ENCODE measurements at regions not wholly inside any gene's neighbourhood (a gene's known extent, or its start where the extent isn't known, plus 50 kb on each side); places are given as distances from the start of the nearest gene placed in this dataset.

GRCh38 chr15:61309031-61309511 lies 80.0 kb upstream of the RORA start:
- intact Hi-C loops (cut with micrococcal nuclease): no loop called here
- CTCF ChIA-PET: no interaction called here
- DNase-seq (no peak), ATAC-seq (ENCODE audit: low read depth) (no peak)
- H3K14ac ChIP-seq (replicated peaks; ENCODE audit: low read depth, low read length): no peak overlapping the region
- H3K18ac ChIP-seq (ENCODE audit: low read depth, low read length): no peak overlapping the region
- H3K4me3 ChIP-seq (ENCODE audit: insufficient read depth, low read depth, low read length): no peak overlapping the region
- H2BK15ac ChIP-seq (ENCODE audit: low read depth, low read length): no peak overlapping the region
- no peaks in the 10 kb centered on the region for H4K20me1 ChIP-seq (ENCODE audit: insufficient read depth, low read length)
- no peak overlapping the region for H3K27ac ChIP-seq (ENCODE audit: insufficient read depth, low read length)
- no peak overlapping the region for H3K9ac ChIP-seq (ENCODE audit: low read depth, low read length)
- POLR2A ChIA-PET (ENCODE audit: unreplicated experiment): no interaction called here
- H4K8ac ChIP-seq (ENCODE audit: low read depth in 2 of 2, low read length in 2 of 2): no peak overlapping the region
- H4K91ac ChIP-seq (ENCODE audit: insufficient read depth, low read depth, low read length): no peak overlapping the region
- TF ChIP-seq CEBPB (IDR thresholded peaks at IDR 0.05; ENCODE audit: low read depth, low read length): no peak
- TF ChIP-seq SMC3 (IDR thresholded peaks at IDR 0.05; ENCODE audit: low read depth, low read length): no peak
- TF ChIP-seq CHD1 (IDR thresholded peaks at IDR 0.05; ENCODE audit: low read depth, low read length): no peak
- no peak for TF ChIP-seq FOS (IDR thresholded peaks at IDR 0.05; ENCODE audit: low read depth, low read length)
- no peak for TF ChIP-seq NFE2L2 (IDR thresholded peaks at IDR 0.05; ENCODE audit: low read depth, low read length)
- no peak for TF ChIP-seq MAFK (IDR thresholded peaks at IDR 0.05; ENCODE audit: low read depth, low read length)
- H2AFZ ChIP-seq (replicated peaks; ENCODE audit: low read length, poor library complexity): no peak overlapping the region
- H2BK20ac ChIP-seq (ENCODE audit: low read depth, low read length): no peak overlapping the region
- dilution Hi-C loops (cut with HindIII; ENCODE audit: low sequenced_read_pairs, unreplicated experiment): no loop called here
- 0% methylated on average over 2 of the region's 7 CpGs; no CpG with 5 or more reads in 1 of the 2 experiments for WGBS, 2 experiments (ENCODE audit: extremely low coverage in 2 of 2, insufficient read length in 1 of 2)
- H3K4me2 ChIP-seq (ENCODE audit: low read depth, low read length): no peak overlapping the region
- no peak overlapping the region for H3K4ac ChIP-seq (ENCODE audit: low read depth, low read length)
- H3K23ac ChIP-seq (ENCODE audit: low read depth, low read length): no peak overlapping the region
- no peak overlapping the region for H2BK5ac ChIP-seq (ENCODE audit: low read depth, low read length, poor library complexity, severe bottlenecking)
- no peaks in the 10 kb centered on the region for H3K9me1 ChIP-seq (ENCODE audit: insufficient read depth, low read length)
- H4K5ac ChIP-seq (ENCODE audit: low read depth, low read length): no peak overlapping the region
- H2AK5ac ChIP-seq (ENCODE audit: low read depth, low read length): no peak overlapping the region
- BruUV-seq (replicated peaks): no TSS peak
- no peak overlapping the region for H3K56ac ChIP-seq (ENCODE audit: extremely low read depth, insufficient read depth, low read length)
- H2AK9ac ChIP-seq (replicated peaks; ENCODE audit: low read depth, low read length, poor library complexity): no peak overlapping the region
- no peaks in the 10 kb centered on the region for H3K9me3 ChIP-seq (ENCODE audit: control insufficient read depth, insufficient read depth, low read length)
- H2BK120ac ChIP-seq (ENCODE audit: low read depth, low read length): no peak overlapping the region
- H3K36me3 ChIP-seq (ENCODE audit: control insufficient read depth, insufficient read depth, low read length): no peaks in the 10 kb centered on the region
- no peaks in the 10 kb centered on the region for H3K4me1 ChIP-seq (ENCODE audit: control insufficient read depth, insufficient read depth, low read length)
- no peaks in the 10 kb centered on the region for H3K27me3 ChIP-seq (ENCODE audit: control insufficient read depth, insufficient read depth, low read length)
- in situ Hi-C loops (cut with MboI; ENCODE audit: low sequenced_read_pairs): no loop called here
- H3K79me1 ChIP-seq (ENCODE audit: low read depth in 1 of 2, low read length in 2 of 2): no peaks in the 10 kb centered on the region
